SJSA1 (cell line): ENCODE measurements at regions not wholly inside any gene's neighbourhood (a gene's known extent, or its start where the extent isn't known, plus 50 kb on each side); places are given as distances from the start of the nearest gene placed in this dataset.

Source experiments
- DNase-seq, 2 experiments: peaks; one replicate each; pipeline ENCODE4 v3.0.0-alpha.2; 2015 to 2020; ENCODE audit warnings: low spot score in 2 of 2, low read depth in 1 of 2
- H3K27ac ChIP-seq: fragments of 250-450 bp; sonication (Bioruptor Pico); 2 replicates; pipeline ENCODE4 v1.5.1; 2020; ENCODE audit warnings: mild to moderate bottlenecking, moderate library complexity
- H3K27me3 ChIP-seq: fragments of 250-450 bp; sonication (Bioruptor Pico); replicated peaks from 2 replicates; pipeline ENCODE4 v1.5.1; 2020; ENCODE audit warnings: mild to moderate bottlenecking, moderate library complexity
- H3K36me3 ChIP-seq: fragments of 250-450 bp; sonication (Bioruptor Pico); 2 replicates; pipeline ENCODE4 v1.5.1; 2020; ENCODE audit warnings: mild to moderate bottlenecking
- H3K4me1 ChIP-seq: fragments of 250-450 bp; sonication (Bioruptor Pico); replicated peaks from 2 replicates; pipeline ENCODE4 v1.6.1; 2021; ENCODE audit warnings: mild to moderate bottlenecking
- H3K4me3 ChIP-seq: fragments of 250-450 bp; sonication (Bioruptor Pico); 2 replicates; pipeline ENCODE4 v1.5.1; 2020; ENCODE audit warnings: mild to moderate bottlenecking
- H3K9me3 ChIP-seq: fragments of 250-450 bp; sonication (Bioruptor Pico); replicated peaks from 2 replicates; pipeline ENCODE4 v1.5.1; 2020; ENCODE audit warnings: mild to moderate bottlenecking

DNA sequence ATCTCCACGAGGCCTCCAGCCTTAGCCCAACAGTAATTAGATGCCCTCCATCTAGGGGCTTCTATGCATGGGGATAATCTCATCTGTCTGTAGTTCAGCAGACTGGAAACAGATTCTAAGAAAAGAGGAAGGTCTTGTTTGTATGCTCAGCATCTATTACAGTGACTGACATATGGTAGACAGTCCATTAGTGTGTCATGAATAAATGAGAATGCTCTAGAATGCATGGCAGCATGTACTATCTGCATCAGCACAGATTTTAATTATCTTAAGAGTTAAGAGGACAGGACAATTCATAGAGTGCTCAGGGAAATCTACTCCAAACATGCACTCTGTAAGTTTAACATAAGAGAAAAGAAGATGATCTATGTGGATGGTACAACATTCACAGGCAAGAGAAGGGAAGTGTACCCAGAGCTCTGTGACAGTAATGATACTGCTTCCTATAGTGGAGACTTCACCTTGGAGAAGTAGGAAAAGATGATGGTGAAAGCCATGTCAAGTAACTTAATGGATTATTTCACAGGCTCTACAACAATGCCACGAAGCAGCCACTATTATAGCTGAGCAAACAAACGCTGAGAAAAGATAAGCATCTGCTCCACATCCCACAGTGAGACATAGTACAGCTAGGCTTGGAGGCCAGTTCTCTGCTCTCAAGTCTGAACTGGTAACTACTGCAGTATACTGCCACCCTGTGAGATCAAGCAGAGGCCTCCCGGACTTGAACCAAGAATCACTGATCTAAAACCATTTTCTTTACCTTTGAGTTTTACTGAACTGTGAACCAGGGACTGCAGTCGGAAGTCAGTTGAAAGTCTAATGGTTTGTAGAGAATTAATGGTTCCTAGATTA, 309.2 kb upstream of the SPTLC3 start:
- Histone ChIP-seq H3K27me3 (no peaks in the 10 kb centered on the region), H3K36me3 (no peaks in the 10 kb centered on the region), H3K4me3 (no peak overlapping the region), H3K9me3 (no peaks in the 10 kb centered on the region; the same call in 1 of the 2 replicates), H3K4me1 (no peaks in the 10 kb centered on the region), H3K27ac (no peak overlapping the region)
- no peak for DNase-seq

DNA sequence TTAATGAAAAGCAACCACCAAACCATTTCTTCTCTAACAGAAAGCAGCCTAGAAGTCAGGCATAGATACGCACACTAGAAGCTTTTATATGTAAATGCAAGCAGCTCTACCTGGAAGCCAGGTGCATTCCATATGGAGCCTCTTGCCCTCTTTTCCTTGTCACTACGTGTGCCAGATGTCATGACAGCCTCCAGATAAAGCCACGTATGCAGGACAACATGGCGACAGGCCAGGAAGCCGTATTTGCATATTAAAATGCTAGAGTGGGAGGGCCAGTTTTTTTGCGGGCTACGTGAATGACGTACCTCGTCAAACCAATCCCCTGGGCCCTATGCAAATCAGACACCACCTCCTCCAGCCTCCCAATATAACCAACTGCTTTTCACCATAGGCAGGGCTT, 308.1 kb upstream of the SPTLC3 start:
- no peaks in the 10 kb centered on the region for H3K27me3 ChIP-seq
- no peak overlapping the region for H3K4me3 ChIP-seq
- H3K27ac ChIP-seq, result no peak overlapping the region
- H3K4me1 ChIP-seq, result no peaks in the 10 kb centered on the region
- DNase-seq, result no peak
- H3K36me3 ChIP-seq, result no peaks in the 10 kb centered on the region
- H3K9me3 ChIP-seq, result no peaks in the 10 kb centered on the region; the same call in 1 of the 2 replicates

DNA sequence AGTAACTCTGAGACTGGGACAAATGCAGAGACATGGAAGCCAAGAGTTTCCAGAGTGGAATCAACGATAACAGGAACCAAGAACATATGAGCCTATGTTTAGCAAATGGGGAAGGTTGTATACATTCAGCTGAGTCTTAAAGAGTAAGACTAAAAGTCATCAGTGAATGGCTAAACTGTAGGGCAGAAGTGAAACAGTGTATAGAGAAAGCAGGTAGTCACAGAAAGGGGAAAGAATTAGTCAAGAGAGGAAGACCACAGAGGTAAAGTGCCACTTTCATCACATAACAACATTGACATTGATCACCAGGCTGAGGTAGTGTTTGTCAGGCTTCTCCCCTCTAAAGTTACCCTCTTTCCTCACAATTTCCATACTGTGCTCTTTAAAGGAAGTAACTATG, 306.5 kb upstream of the SPTLC3 start:
- H3K9me3 ChIP-seq, result no peaks in the 10 kb centered on the region; the same call in 1 of the 2 replicates
- H3K4me3 ChIP-seq, result no peak overlapping the region
- no peak overlapping the region for H3K27ac ChIP-seq
- DNase-seq, result no peak
- H3K27me3 ChIP-seq, result no peaks in the 10 kb centered on the region
- H3K4me1 ChIP-seq, result no peaks in the 10 kb centered on the region
- no peaks in the 10 kb centered on the region for H3K36me3 ChIP-seq

DNA sequence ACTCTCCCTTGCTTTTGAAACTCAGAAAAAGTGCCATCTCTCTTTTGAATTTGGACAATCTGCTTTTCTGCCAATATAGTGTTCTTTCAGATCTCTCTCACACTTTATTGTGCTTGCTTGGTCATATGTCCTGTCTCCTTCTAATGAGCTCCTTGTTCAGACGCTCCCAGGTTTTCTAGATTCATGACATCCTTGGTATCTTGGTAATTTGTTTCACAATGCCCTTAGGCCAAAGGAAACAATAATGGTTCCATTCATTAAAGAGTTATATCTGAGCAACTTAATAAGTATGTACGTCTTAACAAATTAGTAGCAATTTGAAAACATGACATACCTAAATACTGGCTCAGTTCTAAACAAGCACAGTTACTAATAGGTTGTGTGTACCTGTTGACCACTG, 293.4 kb upstream of the SPTLC3 start:
- no peak overlapping the region for H3K4me3 ChIP-seq
- H3K27me3 ChIP-seq, result no peaks in the 10 kb centered on the region
- no peaks in the 10 kb centered on the region for H3K4me1 ChIP-seq
- DNase-seq, result no peak
- no peaks in the 10 kb centered on the region; the same call in 1 of the 2 replicates for H3K9me3 ChIP-seq
- no peak overlapping the region for H3K27ac ChIP-seq
- no peaks in the 10 kb centered on the region for H3K36me3 ChIP-seq

DNA sequence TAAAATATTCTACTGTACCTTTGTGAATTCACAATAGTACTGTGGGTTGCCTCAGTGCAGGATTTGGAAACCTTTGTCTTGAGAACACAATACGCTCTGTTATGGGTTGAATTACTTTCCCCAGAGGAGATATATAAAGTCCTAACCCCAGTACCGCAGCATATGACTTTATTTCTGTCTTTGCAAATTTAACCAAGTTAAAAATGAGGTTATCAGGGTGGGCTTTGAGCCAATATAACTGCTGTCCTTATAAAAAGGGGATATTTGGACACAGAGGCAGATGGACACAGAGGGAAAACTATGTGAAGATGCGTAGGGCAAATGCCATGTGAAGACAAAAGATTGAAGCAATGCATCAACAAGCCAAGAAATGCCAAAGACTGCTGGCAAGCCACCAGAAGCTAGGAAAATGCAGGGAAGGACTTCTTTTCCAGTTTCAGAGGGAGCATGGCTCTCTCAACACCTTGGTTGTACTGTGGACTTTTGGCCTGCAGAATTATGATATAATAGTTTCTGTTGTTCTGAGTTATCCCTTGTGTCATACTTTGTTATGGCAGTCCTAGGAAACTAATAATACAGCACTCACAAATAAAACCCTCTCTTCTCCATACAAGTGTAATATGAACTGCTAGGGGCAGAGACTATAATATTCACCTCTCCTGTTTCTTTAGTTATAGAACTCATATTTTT, 292.6 kb upstream of the SPTLC3 start:
- H3K4me1 ChIP-seq, result no peaks in the 10 kb centered on the region
- no peaks in the 10 kb centered on the region; the same call in 1 of the 2 replicates for H3K9me3 ChIP-seq
- H3K4me3 ChIP-seq, result no peak overlapping the region
- H3K27ac ChIP-seq, result no peak overlapping the region
- H3K27me3 ChIP-seq, result no peaks in the 10 kb centered on the region
- H3K36me3 ChIP-seq, result no peaks in the 10 kb centered on the region
- no peak for DNase-seq

DNA sequence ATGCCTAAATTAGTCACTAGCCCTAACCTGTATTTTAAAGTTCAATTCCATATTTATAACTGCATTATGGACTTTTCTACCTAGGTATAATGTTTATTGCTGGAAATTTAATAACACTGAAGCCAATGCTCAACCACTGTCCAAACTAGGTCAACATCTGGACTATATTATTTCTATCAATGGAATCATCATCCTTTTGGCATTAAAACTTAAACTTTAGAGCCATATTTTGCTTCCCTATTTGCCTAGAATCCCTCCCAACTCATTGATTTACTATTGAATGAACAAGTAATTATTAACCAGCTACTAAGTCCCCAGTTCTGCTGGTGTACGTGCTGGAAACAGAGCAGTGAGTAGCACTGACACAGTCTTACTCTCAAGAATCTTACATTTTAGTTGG, 291.7 kb upstream of the SPTLC3 start:
- DNase-seq, result no peak
- no peaks in the 10 kb centered on the region; the same call in 1 of the 2 replicates for H3K9me3 ChIP-seq
- no peaks in the 10 kb centered on the region for H3K36me3 ChIP-seq
- H3K27ac ChIP-seq, result no peak overlapping the region
- H3K4me3 ChIP-seq, result no peak overlapping the region
- H3K27me3 ChIP-seq, result no peaks in the 10 kb centered on the region
- no peaks in the 10 kb centered on the region for H3K4me1 ChIP-seq

DNA sequence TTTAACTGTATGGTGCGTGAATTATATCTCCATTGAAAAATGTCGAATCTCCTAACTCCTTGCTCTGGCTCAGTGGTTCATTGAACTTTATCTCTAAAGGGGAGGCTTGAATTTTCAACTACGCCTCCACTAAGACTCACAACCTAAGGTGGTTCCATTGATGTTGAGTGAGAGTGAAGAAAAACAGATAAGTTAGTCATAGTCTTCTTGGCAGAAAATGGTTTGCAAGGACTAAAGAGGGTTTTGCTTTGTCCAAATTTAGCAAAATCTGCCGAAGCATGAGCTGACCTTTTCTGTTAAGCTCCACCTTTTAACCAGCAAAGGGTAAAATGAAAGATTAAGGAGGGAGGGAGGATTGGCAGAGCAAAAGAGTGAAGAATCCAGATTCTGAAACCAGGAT, 290.2 kb upstream of the SPTLC3 start:
- no peak overlapping the region for H3K27ac ChIP-seq
- H3K4me1 ChIP-seq, result no peaks in the 10 kb centered on the region
- H3K4me3 ChIP-seq, result no peak overlapping the region
- DNase-seq, result no peak
- H3K36me3 ChIP-seq, result no peaks in the 10 kb centered on the region
- H3K27me3 ChIP-seq, result no peaks in the 10 kb centered on the region
- no peaks in the 10 kb centered on the region; the same call in 1 of the 2 replicates for H3K9me3 ChIP-seq

DNA sequence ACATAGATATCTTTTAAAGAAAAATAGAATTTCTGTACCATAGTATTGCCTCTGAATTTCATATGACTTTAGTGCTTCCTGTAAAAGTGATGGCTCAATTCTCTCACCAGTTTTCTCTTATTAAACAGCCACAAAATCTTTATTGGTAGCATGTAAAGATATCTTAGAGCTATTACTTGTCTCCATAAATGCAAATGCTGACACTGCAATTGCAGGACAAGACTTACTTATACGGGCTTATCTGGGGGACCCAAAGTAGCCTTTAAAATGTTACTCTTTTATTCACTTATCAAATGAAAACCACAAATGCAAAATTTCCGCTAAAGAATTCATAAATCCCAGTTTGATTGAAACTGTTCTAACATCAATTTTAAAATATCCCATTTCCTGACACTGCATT, 287.1 kb upstream of the SPTLC3 start:
- Histone ChIP-seq H3K27me3 (no peaks in the 10 kb centered on the region), H3K4me3 (no peak overlapping the region), H3K9me3 (no peaks in the 10 kb centered on the region), H3K27ac (no peak overlapping the region), H3K4me1 (no peaks in the 10 kb centered on the region), H3K36me3 (no peaks in the 10 kb centered on the region)
- DNase-seq, result no peak

DNA sequence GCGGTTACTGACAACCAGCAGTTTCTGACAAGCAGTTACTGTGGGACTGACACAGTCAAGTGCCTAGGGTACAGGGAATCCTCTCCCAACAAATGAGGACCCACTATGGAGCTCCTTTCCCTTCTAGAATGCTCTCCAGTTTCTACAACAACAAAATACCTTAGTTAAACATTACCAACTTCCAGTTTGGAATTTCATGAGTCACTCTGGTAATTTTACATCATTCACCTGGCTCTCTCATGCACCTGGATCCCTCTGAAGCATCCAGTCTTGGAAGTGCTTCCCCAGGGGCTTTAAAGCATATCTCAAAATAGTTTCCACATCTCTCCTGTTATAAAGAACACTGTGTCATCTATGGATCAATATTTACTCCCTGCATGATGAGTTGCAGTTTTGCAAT, 286.7 kb upstream of the SPTLC3 start:
- no peaks in the 10 kb centered on the region for H3K36me3 ChIP-seq
- no peak for DNase-seq
- H3K9me3 ChIP-seq, result no peaks in the 10 kb centered on the region
- no peaks in the 10 kb centered on the region for H3K27me3 ChIP-seq
- no peak overlapping the region for H3K27ac ChIP-seq
- no peak overlapping the region for H3K4me3 ChIP-seq
- no peaks in the 10 kb centered on the region for H3K4me1 ChIP-seq

DNA sequence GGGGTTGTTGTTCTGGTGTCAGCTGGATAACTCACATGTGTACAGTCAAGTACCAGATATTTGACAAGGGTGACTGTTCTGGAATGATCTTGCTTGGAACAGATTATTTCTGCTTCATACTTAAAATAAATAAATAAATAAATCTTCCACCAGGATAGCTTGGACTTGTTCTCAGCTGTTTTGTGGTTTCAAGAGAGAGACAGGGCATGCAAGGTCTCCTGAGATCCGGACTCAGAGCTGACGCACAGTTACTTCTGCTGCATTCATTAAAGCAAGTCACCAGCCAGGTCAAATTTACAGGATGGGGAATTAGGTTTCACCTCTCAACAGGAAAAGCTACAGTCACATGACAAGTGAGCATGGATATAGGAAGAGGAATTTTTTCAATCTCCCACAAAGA, 285.0 kb upstream of the SPTLC3 start:
- no peaks in the 10 kb centered on the region for H3K27me3 ChIP-seq
- no peak for DNase-seq
- no peaks in the 10 kb centered on the region for H3K9me3 ChIP-seq
- no peak overlapping the region for H3K27ac ChIP-seq
- H3K36me3 ChIP-seq, result no peaks in the 10 kb centered on the region
- no peak overlapping the region for H3K4me3 ChIP-seq
- no peaks in the 10 kb centered on the region for H3K4me1 ChIP-seq

DNA sequence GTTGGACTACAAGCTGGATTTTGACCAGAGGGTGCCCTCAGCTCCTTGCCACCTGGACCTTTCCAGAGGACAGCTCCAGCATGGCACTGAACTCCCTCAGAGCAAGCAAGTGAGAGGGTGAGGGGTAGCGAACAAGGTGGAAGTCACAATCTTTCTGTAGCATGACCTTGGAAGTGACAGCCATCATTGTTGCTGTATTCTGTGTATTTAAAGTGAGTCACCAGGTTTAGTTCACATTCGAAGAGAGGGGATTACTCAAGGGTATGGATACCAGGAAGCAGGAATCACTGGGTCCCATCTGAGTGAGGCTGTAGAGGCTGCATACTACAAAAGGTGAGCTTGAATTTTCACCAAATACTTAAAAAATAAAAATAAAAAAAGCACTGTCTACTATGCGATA, 280.0 kb upstream of the SPTLC3 start:
- no peaks in the 10 kb centered on the region for H3K36me3 ChIP-seq
- no peak overlapping the region for H3K4me3 ChIP-seq
- H3K27ac ChIP-seq, result no peak overlapping the region
- H3K9me3 ChIP-seq, result peaks cover 4% of the 10 kb centered on the region; the same call in 1 of the 2 replicates
- no peaks in the 10 kb centered on the region for H3K27me3 ChIP-seq
- no peak for DNase-seq
- no peaks in the 10 kb centered on the region for H3K4me1 ChIP-seq

DNA sequence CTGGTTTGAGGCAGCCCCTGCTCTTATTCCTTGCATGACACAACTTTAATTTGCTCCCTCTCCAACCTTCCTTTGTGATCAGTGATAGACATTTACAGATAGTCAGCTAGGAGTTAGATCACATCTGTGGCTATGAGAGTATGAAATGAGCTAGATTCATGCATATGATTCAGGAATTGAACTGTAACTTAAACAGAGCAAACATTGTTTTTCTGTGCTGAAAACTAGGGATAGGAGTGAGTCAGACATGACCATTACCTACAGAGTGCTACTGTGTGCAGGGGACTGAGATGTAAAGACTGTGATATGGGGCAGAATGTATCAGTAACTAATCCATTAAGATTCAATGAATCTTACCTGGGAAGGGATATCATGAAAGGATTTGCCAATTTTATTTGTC, 279.4 kb upstream of the SPTLC3 start:
- Histone ChIP-seq H3K4me1 (no peaks in the 10 kb centered on the region), H3K36me3 (no peaks in the 10 kb centered on the region), H3K9me3 (peaks cover 4% of the 10 kb centered on the region; the same call in 1 of the 2 replicates), H3K27me3 (no peaks in the 10 kb centered on the region), H3K4me3 (no peak overlapping the region), H3K27ac (no peak overlapping the region)
- DNase-seq, result no peak

DNA sequence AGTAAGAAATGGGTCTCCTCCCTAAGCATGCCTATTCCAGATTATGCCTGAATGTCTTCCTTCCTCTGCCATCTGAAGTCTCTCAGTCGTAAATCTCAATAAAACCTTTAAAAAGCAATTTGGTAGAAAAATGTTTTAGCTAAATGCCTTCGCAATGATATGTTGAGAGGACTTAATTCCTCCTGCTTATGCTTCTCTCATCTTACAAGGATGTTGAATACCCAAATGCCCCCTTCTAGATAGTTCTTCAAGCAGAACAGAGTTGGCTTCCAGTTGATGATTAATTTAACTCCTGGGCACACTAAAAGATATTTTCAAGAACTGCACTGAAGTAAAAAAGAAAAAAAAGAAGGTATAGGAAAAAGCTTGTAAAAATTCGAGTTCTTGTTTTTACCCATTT, 275.0 kb upstream of the SPTLC3 start:
- Histone ChIP-seq H3K27me3 (no peaks in the 10 kb centered on the region), H3K9me3 (peaks cover 4% of the 10 kb centered on the region; the same call in 1 of the 2 replicates), H3K27ac (no peak overlapping the region), H3K36me3 (no peaks in the 10 kb centered on the region), H3K4me3 (no peak overlapping the region), H3K4me1 (no peaks in the 10 kb centered on the region)
- no peak for DNase-seq

DNA sequence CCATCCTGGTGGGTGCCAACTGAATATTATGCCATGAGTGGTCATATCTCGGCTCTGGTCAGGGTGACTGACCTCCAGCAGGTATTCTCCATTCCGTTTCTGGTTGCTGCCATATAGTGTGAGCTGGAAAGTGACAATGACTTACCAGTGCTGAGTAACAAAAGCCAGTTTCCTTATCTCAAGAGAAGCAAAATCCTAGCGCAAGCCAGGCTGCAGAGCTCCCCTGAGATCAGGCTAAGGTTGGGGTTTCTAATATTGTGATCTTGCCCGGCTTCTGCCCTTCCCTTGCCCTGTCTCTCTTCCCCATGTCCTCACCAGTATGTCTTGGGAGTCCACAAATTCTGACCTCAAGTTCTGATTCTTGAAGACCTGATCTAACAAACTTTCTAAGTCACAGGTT, 271.3 kb upstream of the SPTLC3 start:
- H3K27ac ChIP-seq, result no peak overlapping the region
- H3K4me1 ChIP-seq, result no peaks in the 10 kb centered on the region
- no peak overlapping the region for H3K4me3 ChIP-seq
- no peaks in the 10 kb centered on the region for H3K9me3 ChIP-seq
- no peak for DNase-seq
- H3K36me3 ChIP-seq, result no peaks in the 10 kb centered on the region
- H3K27me3 ChIP-seq, result no peaks in the 10 kb centered on the region
